HG02588 (cell line): ENCODE measurements at regions not wholly inside any gene's neighbourhood (a gene's known extent, or its start where the extent isn't known, plus 50 kb on each side); places are given as distances from the start of the nearest gene placed in this dataset.
"Not testable (repeated sequence)": the region's sequence is repeated elsewhere in the genome, so short reads cannot be mapped to it uniquely, and the experiment has no call there.

Experiments
- ATAC-seq: cut with Tn5 transposase; IDR thresholded peaks from one replicate; pipeline ENCODE4 v1.9.1; 2021; ENCODE audit warnings: mild to moderate bottlenecking, moderate library complexity; ENCODE audit not compliant: unreplicated experiment

DNA sequence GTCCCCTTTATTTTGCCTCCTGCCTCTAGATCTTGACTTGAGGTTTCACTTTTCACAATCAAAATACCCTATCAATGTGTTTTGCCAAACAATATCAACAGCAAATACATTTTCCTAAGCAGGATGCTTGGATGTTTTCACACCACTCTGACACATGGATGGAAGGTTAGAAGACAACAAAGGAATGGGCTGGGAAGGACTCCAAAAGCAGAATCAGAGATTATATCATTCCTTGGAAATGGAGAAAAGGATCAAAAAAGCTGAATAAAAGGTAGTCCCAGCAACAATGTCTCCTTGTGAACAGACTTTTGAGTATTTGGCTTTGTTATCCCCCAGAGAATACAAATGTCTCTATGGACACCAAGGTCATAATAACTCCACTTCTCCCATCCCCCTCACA, 170.8 kb downstream of the ETAA1 start:
- no peak for ATAC-seq

DNA sequence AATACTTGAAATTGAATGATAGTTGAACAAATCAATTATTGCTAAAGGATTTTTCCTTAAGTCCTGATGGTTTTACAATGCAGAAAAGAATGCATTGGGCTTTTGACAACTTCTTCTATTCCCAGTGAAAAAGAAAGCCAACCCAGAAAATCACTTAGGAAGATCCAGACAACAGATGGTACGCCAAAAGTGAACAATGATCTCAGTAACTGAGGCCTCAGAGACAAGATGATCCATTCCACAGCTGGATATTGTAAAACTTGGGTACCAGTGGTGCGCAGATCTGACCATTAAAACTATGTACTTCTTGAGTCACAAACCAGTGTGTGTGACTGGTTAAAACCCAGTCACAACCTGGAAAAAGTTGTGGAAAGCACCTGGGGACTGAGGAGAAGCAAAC, 173.5 kb downstream of the ETAA1 start:
- ATAC-seq = no peak

DNA sequence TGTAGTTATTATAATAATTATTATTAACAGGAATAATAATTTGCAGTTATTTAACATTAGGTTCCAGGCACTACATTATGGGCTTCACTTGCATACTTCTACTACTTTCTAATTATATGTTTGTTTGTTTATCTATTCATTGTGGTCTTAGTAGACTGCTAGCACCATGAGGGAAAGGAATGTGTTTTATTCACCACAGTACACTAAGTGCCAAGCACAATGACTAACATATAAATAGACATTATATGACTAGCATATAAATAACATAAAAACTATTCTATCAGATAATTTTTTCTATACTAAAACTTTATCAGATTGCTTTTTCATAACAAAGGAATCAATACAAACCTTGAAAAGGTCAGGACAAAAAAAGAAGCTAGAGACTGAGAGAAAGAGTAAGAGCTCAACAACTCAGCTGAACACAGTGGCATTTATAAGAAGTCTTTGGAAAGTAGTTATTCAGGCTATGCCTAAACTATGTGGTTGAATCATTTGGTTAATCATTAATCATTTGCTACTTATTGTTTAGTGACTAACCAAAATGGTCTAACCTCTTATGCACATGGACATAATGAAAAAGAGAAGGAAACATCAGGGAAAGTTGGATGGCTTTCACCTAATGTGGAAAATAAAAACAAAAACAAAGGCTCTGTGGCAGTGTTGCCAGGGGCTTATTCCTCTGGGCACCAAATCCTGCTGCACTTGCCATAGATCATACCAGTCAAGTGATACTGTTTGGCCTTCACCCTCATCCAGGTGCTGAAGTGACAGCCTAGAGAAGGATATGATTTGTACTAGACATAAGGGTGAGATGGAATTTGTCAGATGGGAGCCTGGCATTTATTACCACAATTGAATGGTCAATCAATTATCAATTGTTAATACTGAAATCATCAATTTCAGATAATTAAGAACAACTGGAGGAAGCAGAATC, 174.9 kb downstream of the ETAA1 start:
- no peak for ATAC-seq

DNA sequence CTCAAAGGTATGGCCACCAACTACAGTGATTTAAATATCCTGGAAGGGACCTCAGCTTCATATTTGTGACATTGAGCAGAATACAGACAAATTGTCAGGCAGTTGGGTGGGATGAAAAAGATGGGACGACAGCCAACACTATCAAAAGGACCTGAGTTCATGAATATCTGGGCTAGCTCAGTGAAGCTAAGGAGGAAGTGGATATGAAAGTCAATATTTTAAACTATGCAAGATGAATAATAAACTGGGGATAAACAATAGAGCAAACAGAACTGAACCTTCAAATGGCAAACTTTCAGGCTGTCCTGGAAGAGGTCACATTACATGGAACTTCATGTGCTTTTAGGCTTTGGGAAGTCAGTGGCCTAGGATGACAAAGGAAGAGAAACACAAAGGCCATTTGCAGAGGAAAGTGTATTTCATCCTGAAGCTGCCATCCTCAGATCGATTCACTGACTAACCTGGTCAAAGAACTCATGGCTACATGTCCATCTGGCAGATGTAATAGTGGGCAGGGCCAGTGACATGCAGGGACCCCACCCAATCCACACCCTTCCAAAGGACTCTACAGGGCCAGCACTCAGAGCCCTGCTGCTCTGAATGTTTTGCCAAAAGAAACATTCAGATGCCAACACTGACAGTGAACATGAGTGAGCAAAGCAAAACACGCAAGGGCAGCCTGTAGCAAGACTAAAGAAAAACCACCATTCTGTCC, 175.7 kb downstream of the ETAA1 start:
- ATAC-seq = no peak

DNA sequence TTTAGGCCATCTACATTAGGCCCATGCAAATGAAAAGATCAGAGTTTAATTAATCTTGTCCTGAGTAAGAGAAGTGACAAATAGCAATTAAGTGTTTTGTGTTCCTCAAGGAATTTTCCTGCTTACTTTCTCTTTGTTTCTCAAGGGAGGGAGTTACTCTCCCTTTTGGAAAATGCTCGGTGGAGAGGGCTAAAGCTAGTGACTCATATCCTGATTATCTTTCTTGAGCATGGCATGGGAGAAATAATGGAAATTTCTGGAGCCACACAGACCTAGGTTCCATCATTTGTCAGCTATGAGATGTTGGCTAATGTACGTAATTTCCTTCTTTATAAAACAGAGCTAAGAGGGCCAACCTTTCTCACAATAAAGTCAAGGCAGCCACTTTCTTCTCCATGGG, 177.1 kb downstream of the ETAA1 start:
- no peak for ATAC-seq

DNA sequence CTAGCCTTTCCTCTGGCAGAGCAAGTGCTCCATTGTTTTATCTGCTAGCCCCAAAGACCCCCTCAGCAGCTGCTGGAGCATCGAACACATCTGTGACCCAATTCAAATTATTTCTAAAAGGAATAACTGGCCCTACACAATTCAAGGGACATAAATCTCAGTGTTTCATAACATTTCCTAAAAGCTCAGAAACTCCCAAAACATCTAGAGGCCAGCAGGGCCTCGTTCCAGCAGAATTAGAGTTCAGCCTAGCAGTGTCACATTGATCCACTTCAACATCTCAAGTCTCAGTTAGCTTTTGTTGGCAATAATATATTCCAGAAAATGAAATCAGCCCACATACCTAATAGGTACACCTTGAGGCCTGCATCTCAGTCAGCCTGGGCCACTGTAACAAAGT, 179.1 kb downstream of the ETAA1 start:
- ATAC-seq = no peak

DNA sequence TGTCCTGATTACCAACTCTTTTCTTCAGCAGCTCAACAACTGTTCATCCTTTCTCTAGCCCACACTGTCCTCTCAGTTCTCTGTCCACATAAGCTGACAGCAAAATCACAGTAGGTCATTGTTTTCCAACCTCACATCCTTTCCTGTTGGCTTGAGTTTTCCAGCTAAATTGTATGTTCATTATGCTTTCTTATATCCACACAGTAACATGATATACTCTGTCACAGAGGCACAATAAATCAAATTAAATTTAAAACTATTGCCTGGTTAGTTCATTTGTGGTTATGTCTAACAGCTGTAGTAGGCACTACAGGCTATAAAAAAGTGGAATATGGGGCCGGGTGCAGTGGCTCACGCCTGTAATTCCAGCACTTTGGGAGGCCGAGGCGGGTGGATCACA, 179.9 kb downstream of the ETAA1 start:
- ATAC-seq = no peak

DNA sequence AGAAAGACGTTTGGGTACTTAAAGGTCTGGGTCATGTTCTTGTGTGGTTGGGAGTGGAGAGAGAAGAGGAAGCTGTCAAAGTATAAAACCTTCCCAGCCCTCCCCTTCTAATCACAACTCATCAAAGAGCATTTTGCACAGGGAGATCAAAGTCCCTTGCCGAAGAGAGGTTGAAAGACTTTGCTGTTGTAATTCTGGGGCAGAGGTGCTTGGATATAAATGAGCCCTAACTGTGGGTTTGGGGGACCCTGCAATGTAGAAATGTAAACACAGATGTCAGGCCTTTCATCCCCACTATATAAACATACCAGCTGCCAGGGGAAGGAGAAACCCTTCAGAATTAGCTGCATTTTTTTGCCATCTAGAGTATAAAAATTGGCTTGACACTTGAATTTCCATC, 182.1 kb downstream of the ETAA1 start:
- ATAC-seq = no peak

DNA sequence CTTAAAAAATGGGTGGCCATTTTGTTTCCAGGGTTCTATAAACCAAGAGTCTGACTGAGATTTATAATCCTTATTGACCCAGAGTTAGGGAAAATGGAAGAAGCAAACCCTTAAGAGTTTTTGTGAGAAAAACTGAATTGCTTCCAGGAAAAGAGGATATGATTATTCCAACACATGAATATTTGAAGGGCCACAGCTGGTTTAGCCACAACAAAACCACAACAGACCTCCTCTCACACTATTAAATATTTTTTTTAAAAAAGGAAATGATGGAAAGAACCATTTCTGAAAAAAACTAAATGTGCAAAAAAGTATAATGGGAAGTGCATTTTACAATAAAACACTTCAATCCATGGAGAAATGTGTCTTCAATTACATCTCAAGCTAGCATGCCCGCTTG, 182.7 kb downstream of the ETAA1 start:
- ATAC-seq = no peak

DNA sequence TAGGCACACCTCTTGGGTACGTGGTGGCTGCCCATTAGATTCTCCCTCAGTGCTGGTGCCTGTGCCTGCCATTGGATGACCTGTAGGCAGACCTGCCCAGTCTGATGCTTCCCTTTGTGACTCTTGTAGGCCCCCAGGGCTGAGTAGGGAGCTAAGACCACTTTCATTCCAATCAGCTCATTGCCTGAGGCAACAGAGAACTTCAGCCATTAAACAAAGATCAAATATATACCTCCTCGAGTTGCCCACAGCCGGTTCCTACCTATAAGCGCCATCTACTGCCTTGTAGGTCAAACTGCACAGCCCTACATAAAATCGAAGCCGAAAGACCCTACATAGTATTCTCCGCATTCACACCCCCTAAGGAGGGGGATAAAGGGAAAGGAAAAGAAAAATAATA, 184.6 kb downstream of the ETAA1 start:
- no peak for ATAC-seq

DNA sequence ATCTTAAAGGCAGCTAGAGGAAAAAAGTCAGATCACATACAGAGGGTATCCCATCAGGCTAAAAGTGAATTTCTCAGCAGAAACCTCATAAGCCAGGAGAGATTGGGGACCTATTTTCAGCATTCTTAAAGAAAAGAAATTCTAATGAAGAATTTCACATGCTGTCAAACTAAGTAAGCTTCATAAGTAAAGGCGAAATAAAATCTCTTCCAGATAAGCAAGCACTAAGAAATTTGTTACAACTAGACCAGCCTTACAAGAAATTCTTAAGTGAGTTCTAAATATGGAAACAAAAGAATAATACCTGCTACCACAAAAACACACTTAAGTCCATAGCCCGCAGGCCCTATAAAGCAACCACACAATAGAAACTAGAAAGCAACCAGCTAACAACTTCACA, 186.1 kb downstream of the ETAA1 start:
- no peak for ATAC-seq

DNA sequence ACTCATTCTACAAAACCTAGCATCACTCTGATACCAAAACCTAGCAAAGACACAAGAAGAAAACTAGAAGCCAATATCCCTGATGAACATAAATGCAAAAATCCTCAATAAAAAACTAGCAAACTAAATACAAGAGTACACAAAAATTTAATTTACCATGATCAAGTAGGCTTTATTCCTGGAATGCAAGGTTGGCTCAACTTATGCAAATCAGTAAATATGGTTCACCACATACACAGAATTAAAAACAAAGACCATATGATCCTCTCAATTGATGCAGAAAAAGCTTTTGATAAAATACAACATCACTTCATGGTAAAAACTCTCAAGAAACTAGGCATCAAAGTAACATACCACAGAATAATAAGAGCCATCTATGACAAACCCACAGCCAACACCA, 188.3 kb downstream of the ETAA1 start:
- no peak for ATAC-seq

DNA sequence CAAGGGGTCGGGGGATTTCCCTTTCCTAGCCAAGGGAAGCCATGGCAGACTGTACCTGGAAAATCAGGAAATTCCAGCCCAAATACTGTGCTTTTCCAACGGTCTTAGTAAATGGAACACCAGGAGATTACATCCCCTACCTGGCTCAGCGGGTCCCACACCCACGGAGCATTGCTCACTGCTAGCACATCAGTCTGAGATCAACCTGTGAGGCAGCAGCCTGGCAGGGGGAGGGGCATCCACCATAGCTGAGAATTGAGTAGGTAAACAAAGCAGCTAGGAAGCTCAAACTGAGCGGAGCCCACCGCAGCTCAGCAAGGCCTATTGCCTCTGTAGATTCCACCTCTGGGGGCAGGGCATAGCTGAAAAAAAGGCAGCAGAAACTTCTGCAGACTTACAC, 192.0 kb downstream of the ETAA1 start:
- not testable (repeated sequence) for ATAC-seq

DNA sequence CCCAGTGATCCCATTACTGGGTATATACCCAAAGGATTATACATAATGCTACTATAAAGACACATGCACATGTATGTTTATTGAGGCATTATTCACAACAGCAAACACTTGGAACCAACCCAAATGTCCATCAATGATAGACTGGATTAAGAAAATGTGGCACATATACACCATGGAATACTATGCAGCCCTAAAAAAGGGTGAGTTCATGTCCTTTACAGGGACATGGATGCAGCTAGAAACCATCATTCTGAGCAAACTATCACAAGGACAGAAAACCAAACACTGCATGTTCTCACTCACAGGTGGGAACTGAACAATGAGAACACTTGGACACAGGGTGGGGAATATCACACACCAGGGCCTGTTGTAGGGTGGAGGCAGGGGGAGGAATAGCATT, 197.4 kb downstream of the ETAA1 start:
- ATAC-seq = not testable (repeated sequence)

DNA sequence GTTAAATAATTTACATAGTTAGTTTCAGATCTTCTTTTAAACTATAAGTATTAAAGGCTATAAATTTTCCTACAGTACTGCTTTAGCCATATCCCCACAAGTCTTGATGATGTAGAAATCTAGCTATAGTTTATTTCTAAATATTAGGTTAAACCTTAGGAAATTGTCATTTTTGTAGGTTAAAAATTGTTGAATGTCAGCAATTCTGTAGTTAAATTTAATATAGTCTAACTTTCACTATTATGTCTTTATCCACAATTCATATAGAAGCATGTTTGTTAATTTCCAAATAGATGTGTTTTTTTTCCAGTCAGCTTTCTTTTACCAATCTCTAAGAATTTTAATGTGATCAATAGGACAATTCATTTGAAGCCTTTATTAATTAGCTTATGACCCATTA, 199.7 kb downstream of the ETAA1 start:
- ATAC-seq = no peak

DNA sequence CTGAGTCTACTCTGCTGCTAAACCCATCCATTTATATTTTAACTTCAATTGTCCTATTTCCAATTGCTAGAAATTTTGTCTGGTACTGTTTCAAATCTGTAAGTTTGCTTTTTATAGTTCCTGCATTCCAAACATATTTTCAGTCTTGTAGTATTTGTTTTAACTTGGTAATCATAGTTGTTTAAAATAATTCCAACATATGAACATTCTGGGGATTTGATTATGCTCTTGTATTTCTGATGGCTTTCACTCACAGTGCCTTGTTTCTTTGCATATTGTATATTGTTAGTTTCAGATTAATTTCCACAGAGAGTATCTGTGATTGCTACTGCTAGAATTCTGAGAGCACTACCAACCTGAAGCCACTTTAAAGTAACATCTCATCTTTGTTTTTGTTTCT, 202.4 kb downstream of the ETAA1 start:
- no peak for ATAC-seq

DNA sequence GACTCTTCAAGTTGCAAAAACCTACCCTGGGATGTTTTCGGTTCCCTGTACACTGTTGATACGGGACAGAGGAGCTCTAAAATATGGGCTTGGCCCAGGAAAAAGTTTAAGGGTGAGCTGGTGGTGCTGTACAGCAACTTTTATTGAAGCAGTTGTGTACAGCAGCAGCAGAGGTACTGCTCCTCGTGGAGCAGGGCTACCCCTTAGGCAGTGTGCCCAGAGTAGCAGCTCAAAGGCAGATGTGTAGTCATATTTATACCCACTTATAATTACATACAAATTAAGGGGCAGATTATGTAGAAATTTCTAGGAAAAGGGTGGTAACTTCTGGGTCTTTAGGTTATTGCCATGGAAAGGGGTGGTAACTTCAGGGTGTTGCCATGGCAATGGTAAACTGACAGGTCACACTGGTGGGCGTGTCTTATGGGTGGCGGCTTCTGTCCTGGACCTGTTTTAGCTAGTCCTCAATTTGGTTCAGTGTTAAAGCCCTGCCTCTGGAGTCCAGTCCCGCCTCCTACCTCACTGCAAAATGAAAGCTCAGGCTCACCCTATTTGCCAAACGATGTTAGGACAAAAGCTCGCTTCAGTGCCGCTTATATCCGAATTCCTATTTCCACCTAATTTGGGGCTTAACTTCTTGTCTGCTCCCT, 203.2 kb downstream of the ETAA1 start:
- no peak for ATAC-seq

DNA sequence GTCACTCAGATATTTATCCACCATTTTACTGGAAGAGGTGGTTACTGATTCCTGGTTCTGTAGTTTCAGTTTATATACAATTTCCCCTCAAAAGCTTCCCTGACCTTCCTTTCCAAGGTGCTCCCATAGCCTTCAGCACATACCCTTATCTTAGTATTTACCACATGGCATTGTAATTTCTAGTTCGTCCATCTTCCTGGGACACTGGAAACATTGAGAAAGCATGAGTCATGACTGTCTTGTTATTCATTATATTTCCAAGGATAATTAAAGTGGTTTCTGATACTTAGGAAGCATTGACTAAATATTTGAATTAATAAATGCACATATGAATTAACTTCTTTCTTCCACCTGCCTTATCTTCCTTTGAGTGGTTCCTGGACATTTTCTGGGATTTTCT, 203.8 kb downstream of the ETAA1 start:
- ATAC-seq = no peak

DNA sequence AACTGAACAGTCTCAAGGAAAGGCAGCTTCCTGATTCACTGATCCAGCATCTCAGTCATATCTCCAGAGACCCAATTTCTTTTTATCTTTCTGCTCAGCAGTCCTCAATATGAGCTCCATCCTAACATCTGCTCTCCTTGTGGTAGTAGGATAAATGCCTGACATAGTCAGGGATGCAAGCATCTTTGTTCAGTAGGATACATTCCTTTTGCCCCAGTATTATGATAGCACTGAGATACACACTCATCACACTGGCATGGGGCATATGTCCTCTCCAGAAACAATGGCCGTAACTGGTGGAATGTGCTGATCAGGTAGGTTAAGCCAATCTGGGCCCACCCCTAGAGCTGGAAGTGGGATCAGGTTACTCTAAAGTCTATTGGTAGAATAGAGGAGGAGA, 207.2 kb downstream of the ETAA1 start:
- ATAC-seq = no peak

DNA sequence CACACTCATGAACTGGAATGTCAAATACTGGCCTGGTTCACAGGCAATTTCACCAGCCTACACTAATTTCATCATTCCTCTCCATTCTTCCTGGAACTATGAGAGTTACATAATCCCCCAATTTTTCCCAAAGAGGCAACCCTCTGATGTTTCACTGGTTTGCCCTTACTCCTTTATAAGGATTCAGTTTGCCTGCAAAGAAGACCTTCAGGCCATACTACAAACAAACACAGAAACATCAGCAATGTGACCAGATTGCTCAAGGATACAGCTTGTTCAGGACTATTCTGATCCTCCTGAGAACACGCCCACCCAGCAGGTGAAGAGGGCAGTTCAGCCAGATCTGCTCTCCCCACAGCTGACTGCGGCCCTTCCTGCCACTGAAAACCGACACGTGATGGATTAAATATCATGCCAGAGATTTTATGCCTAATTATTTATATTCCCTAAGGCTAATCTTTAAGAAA, 215.5 kb downstream of the ETAA1 start:
- ATAC-seq = no peak

DNA sequence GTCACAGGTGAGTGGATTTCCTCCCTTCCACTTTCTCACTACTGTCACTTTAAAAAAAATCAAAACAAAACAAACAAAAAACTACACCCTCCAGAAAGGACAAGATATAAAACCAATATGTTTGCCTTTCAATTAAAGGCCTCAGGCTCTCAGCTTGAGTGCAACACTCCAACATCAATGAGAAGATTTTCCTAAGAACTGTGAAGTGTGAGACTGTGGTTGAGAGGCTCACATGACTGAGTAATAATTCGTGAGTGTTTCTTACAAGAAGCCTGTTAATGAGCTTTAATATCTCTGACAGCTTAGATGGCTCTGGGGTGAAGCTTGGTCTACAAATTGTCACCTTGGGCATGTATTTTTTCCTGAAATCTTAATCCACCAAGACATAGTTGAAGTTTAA, 216.1 kb downstream of the ETAA1 start:
- no peak for ATAC-seq

DNA sequence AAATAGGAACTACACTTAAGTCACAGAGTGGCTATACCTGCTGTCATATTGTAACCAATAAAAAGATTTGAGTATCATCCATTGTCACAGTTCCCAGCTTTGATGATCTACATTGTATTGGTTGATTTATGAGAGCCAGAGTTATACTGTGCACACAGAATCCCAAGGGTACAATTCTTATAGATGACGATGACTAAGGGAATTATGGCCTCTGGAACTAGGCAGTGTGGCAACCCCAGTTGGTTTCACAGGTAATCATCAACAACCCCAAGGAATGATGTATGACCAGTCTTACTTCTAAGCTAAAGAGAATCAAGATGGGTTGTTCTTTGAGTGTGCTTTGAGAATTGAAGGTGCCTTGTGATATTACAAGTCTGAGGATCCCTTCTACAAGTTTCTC, 217.3 kb downstream of the ETAA1 start:
- no peak for ATAC-seq
